ENCODE measurements at regions not wholly inside any gene's neighbourhood (a gene's known extent, or its start where the extent isn't known, plus 50 kb on each side); places are given as distances from the start of the nearest gene placed in this dataset.

DNA sequence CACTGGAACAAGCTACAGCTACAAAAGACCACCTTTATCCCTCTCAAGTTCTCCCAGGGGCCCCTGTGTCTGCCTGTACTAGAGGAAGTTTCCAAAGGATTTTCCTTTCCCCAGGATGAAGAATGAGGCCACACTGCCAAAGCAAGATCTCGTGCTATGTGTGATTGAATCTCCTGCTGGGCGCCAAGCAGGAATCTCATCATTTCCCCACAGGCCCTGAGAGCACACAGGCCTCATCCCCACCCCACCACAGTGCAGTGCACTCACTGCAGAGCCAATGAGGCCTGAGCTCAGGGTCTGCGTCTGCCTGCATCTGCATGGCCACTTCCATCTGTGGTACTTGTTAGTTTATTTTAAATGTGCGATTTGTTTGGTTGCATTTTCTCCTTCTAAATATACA, 387.4 kb upstream of the ASIC2 start:
- intact Hi-C loops (cut with micrococcal nuclease; ENCODE audit: unreplicated experiment) (no loop called here), in situ Hi-C loops (cut with MboI) (no loop called here)
- H3K4me2 ChIP-seq (ENCODE audit: control insufficient read depth, insufficient read depth), result no peak overlapping the region
- H3K4me3 ChIP-seq, result no peak overlapping the region
- no peak overlapping the region for H2AFZ ChIP-seq (ENCODE audit: control insufficient read depth, low read depth, low read length)
- ChIA-PET RAD21 (ENCODE audit: unreplicated experiment) (no interaction called here), SMC1A (ENCODE audit: uncharacterized antibody, unreplicated experiment) (interaction anchor here (0.7 kb wide), 1 partner anchor 16 kb away, joined by 3 read pairs; no protein-coding TSS in a partner anchor), POLR2A (no interaction called here), CTCF (no interaction called here)
- WGBS (ENCODE audit: insufficient coverage, insufficient replicate concordance, low lambda C conversion rate, missing lambda C conversion rate), result 55% methylated on average over 4 of the region's 4 CpGs
- H3K27me3 ChIP-seq (replicated peaks in 1 of 2; ENCODE audit: control insufficient read depth in 2 of 2, insufficient read depth in 2 of 2, low read length in 1 of 2), result no peaks in the 10 kb centered on the region
- no peak overlapping the region for H3K27ac ChIP-seq (ENCODE audit: control insufficient read depth, insufficient read depth)
- FAIRE-seq (no peak), ATAC-seq (no peak), DNase-seq (ENCODE audit: low read depth, low spot score) (no peak)
- 0 out of 2 replicates have a peak, but pooled peaks cover 2% of the 10 kb centered on the region for H4K20me1 ChIP-seq (ENCODE audit: control insufficient read depth, insufficient read depth)
- H3K9ac ChIP-seq (ENCODE audit: control insufficient read depth, insufficient read depth, low read length), result no peak overlapping the region
- no peaks in the 10 kb centered on the region for H3K79me2 ChIP-seq (ENCODE audit: control insufficient read depth, insufficient read depth, low read length)
- no peaks in the 10 kb centered on the region for H3K36me3 ChIP-seq (ENCODE audit: control insufficient read depth in 2 of 2, insufficient read depth in 2 of 2, low read length in 1 of 2)
- no peaks in the 10 kb centered on the region for H3K9me3 ChIP-seq (replicated peaks; ENCODE audit: control insufficient read depth, insufficient read depth, low read length)
- no peaks in the 10 kb centered on the region for H3K4me1 ChIP-seq (ENCODE audit: control insufficient read depth, insufficient read depth, low read length)
- BruUV-seq (replicated peaks), result no TSS peak
- TF ChIP-seq, protein P1, sequence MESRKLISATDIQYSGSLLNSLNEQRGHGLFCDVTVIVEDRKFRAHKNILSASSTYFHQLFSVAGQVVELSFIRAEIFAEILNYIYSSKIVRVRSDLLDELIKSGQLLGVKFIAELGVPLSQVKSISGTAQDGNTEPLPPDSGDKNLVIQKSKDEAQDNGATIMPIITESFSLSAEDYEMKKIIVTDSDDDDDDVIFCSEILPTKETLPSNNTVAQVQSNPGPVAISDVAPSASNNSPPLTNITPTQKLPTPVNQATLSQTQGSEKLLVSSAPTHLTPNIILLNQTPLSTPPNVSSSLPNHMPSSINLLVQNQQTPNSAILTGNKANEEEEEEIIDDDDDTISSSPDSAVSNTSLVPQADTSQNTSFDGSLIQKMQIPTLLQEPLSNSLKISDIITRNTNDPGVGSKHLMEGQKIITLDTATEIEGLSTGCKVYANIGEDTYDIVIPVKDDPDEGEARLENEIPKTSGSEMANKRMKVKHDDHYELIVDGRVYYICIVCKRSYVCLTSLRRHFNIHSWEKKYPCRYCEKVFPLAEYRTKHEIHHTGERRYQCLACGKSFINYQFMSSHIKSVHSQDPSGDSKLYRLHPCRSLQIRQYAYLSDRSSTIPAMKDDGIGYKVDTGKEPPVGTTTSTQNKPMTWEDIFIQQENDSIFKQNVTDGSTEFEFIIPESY (IDR thresholded peaks at IDR 0.05), result no peak
- no peak for TF ChIP-seq ZNF217 (IDR thresholded peaks at IDR 0.05)
- TF ChIP-seq, protein P2, sequence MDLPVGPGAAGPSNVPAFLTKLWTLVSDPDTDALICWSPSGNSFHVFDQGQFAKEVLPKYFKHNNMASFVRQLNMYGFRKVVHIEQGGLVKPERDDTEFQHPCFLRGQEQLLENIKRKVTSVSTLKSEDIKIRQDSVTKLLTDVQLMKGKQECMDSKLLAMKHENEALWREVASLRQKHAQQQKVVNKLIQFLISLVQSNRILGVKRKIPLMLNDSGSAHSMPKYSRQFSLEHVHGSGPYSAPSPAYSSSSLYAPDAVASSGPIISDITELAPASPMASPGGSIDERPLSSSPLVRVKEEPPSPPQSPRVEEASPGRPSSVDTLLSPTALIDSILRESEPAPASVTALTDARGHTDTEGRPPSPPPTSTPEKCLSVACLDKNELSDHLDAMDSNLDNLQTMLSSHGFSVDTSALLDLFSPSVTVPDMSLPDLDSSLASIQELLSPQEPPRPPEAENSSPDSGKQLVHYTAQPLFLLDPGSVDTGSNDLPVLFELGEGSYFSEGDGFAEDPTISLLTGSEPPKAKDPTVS (IDR thresholded peaks at IDR 0.05; ENCODE audit: low read depth, low read length), result no peak
- TF ChIP-seq SUPT20H (IDR thresholded peaks at IDR 0.05; ENCODE audit: borderline replicate concordance, control insufficient read depth, low read depth, low read length), result no peak
- TF ChIP-seq GABPA (IDR thresholded peaks at IDR 0.05; ENCODE audit: low read depth), result no peak
- TF ChIP-seq RELA (IDR thresholded peaks at IDR 0.05; ENCODE audit: borderline replicate concordance, partially characterized antibody), result no peak
- TF ChIP-seq, protein P3, sequence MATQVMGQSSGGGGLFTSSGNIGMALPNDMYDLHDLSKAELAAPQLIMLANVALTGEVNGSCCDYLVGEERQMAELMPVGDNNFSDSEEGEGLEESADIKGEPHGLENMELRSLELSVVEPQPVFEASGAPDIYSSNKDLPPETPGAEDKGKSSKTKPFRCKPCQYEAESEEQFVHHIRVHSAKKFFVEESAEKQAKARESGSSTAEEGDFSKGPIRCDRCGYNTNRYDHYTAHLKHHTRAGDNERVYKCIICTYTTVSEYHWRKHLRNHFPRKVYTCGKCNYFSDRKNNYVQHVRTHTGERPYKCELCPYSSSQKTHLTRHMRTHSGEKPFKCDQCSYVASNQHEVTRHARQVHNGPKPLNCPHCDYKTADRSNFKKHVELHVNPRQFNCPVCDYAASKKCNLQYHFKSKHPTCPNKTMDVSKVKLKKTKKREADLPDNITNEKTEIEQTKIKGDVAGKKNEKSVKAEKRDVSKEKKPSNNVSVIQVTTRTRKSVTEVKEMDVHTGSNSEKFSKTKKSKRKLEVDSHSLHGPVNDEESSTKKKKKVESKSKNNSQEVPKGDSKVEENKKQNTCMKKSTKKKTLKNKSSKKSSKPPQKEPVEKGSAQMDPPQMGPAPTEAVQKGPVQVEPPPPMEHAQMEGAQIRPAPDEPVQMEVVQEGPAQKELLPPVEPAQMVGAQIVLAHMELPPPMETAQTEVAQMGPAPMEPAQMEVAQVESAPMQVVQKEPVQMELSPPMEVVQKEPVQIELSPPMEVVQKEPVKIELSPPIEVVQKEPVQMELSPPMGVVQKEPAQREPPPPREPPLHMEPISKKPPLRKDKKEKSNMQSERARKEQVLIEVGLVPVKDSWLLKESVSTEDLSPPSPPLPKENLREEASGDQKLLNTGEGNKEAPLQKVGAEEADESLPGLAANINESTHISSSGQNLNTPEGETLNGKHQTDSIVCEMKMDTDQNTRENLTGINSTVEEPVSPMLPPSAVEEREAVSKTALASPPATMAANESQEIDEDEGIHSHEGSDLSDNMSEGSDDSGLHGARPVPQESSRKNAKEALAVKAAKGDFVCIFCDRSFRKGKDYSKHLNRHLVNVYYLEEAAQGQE (IDR thresholded peaks at IDR 0.05; ENCODE audit: low read depth, low read length), result no peak
- no peak for TF ChIP-seq IRF4 (IDR thresholded peaks at IDR 0.05; ENCODE audit: low read depth, low read length)
- TF ChIP-seq NR2C1 (IDR thresholded peaks at IDR 0.05), result no peak
- TF ChIP-seq, protein P4, sequence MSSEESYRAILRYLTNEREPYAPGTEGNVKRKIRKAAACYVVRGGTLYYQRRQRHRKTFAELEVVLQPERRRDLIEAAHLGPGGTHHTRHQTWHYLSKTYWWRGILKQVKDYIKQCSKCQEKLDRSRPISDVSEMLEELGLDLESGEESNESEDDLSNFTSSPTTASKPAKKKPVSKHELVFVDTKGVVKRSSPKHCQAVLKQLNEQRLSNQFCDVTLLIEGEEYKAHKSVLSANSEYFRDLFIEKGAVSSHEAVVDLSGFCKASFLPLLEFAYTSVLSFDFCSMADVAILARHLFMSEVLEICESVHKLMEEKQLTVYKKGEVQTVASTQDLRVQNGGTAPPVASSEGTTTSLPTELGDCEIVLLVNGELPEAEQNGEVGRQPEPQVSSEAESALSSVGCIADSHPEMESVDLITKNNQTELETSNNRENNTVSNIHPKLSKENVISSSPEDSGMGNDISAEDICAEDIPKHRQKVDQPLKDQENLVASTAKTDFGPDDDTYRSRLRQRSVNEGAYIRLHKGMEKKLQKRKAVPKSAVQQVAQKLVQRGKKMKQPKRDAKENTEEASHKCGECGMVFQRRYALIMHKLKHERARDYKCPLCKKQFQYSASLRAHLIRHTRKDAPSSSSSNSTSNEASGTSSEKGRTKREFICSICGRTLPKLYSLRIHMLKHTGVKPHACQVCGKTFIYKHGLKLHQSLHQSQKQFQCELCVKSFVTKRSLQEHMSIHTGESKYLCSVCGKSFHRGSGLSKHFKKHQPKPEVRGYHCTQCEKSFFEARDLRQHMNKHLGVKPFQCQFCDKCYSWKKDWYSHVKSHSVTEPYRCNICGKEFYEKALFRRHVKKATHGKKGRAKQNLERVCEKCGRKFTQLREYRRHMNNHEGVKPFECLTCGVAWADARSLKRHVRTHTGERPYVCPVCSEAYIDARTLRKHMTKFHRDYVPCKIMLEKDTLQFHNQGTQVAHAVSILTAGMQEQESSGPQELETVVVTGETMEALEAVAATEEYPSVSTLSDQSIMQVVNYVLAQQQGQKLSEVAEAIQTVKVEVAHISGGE (CRISPR knock-in tag; IDR thresholded peaks at IDR 0.05), result no peak
- TF ChIP-seq, protein P5, sequence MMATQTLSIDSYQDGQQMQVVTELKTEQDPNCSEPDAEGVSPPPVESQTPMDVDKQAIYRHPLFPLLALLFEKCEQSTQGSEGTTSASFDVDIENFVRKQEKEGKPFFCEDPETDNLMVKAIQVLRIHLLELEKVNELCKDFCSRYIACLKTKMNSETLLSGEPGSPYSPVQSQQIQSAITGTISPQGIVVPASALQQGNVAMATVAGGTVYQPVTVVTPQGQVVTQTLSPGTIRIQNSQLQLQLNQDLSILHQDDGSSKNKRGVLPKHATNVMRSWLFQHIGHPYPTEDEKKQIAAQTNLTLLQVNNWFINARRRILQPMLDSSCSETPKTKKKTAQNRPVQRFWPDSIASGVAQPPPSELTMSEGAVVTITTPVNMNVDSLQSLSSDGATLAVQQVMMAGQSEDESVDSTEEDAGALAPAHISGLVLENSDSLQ (IDR thresholded peaks at IDR 0.05), result no peak

All from GM12878 (cell line).